NCI-H146 (cell line): ENCODE measurements at regions not wholly inside any gene's neighbourhood (a gene's known extent, or its start where the extent isn't known, plus 50 kb on each side); places are given as distances from the start of the nearest gene placed in this dataset.
A peak's percentile ranks its signal among the peaks of the same experiment; 100 is the strongest.
"Not testable (repeated sequence)": the region's sequence is repeated elsewhere in the genome, so short reads cannot be mapped to it uniquely, and the experiment has no call there.

Experiments
- DNase-seq: peaks from one replicate; lab custom pipeline; 2025; lab: John Stamatoyannopoulos, UW

GRCh38 chr3:16075647-16076046 is 98.8 kb upstream of the GALNT15 start:
- DNase-seq, result no peak

GRCh38 chr3:16076564-16076963 is 97.9 kb upstream of the GALNT15 start:
- DNase-seq, result no peak

GRCh38 chr3:16077146-16077545 is 97.3 kb upstream of the GALNT15 start:
- DNase-seq, result not testable (repeated sequence)

GRCh38 chr3:16077681-16078080 is 96.8 kb upstream of the GALNT15 start:
- DNase-seq, result not testable (repeated sequence)

- no peak for DNase-seq
Observed at GRCh38 chr3:16079519-16079918, 95.0 kb upstream of the GALNT15 start.

- no peak for DNase-seq
Observed at GRCh38 chr3:16081661-16082060, 92.8 kb upstream of the GALNT15 start.

- DNase-seq, result no peak
Observed at GRCh38 chr3:16084887-16085286, 89.6 kb upstream of the GALNT15 start.

- DNase-seq, result no peak
Observed at GRCh38 chr3:16085410-16085809, 89.1 kb upstream of the GALNT15 start.

GRCh38 chr3:16085884-16086608 is 88.4 kb upstream of the GALNT15 start:
- no peak for DNase-seq

- DNase-seq, result no peak
Observed at GRCh38 chr3:16086690-16087089, 87.8 kb upstream of the GALNT15 start.

- no peak for DNase-seq
Observed at GRCh38 chr3:16088496-16088895, 86.0 kb upstream of the GALNT15 start.

- no peak for DNase-seq
Observed at GRCh38 chr3:16089521-16089920, 85.0 kb upstream of the GALNT15 start.

- no peak for DNase-seq
Observed at GRCh38 chr3:16090024-16090423, 84.5 kb upstream of the GALNT15 start.

- no peak for DNase-seq
Observed at GRCh38 chr3:16090706-16091105, 83.8 kb upstream of the GALNT15 start.

GRCh38 chr3:16092923-16093322 is 81.6 kb upstream of the GALNT15 start:
- no peak for DNase-seq

- peak; percentile 1 for DNase-seq
Observed at GRCh38 chr3:16101295-16102186, 72.9 kb upstream of the GALNT15 start.

- DNase-seq, result no peak
Observed at GRCh38 chr3:16102187-16102561, 72.3 kb upstream of the GALNT15 start.

GRCh38 chr3:16102905-16103364 is 71.5 kb upstream of the GALNT15 start:
- no peak for DNase-seq

- no peak for DNase-seq
Observed at GRCh38 chr3:16103472-16103871, 71.0 kb upstream of the GALNT15 start.

GRCh38 chr3:16104156-16104555 is 70.3 kb upstream of the GALNT15 start:
- DNase-seq, result no peak

- DNase-seq, result no peak
Observed at GRCh38 chr3:16106050-16106449, 68.4 kb upstream of the GALNT15 start.

GRCh38 chr3:16108424-16108823 is 66.1 kb upstream of the GALNT15 start:
- no peak for DNase-seq

- DNase-seq, result no peak
Observed at GRCh38 chr3:16109929-16110328, 64.6 kb upstream of the GALNT15 start.
